A673 (cell line): ENCODE measurements at regions not wholly inside any gene's neighbourhood (a gene's known extent, or its start where the extent isn't known, plus 50 kb on each side); places are given as distances from the start of the nearest gene placed in this dataset.

Source experiments
- CTCF ChIP-seq: fragments of 300-800, 200-600 bp; sonication (generic); conservative IDR thresholded peaks from 2 replicates; pipeline ENCODE4 v1.5.1; 2017; ENCODE audit warnings: low read depth, mild to moderate bottlenecking, antibody characterized with exemption, low read length, moderate library complexity, mixed read lengths
- EZH2 ChIP-seq: fragments of 200-600 bp; sonication (generic); IDR thresholded peaks from 2 replicates; pipeline ENCODE4 v1.6.1; 2017; ENCODE audit warnings: borderline replicate concordance, low read depth, mild to moderate bottlenecking, mixed read lengths, antibody characterized with exemption, low read length; ENCODE audit not compliant: poor library complexity, severe bottlenecking

GRCh38 chr4:124046190-124046589 lies 649.6 kb downstream of the SPRY1 start:
- TF ChIP-seq CTCF (no peak), EZH2 (no peak)
